ENCODE measurements at regions not wholly inside any gene's neighbourhood (a gene's known extent, or its start where the extent isn't known, plus 50 kb on each side); places are given as distances from the start of the nearest gene placed in this dataset.

GRCh38 chr2:6723865-6724604, 141.7 kb downstream of the CMPK2 start:
- Histone ChIP-seq H3K9me3 (ENCODE audit: low read length) (no peaks in the 10 kb centered on the region), H2AFZ (ENCODE audit: low read depth, low read length) (no peak overlapping the region), H3K4me2 (ENCODE audit: low read length) (no peak overlapping the region), H3K9me2 (ENCODE audit: insufficient read depth, low read length) (no peaks in the 10 kb centered on the region), H4K20me1 (ENCODE audit: insufficient read depth) (no peaks in the 10 kb centered on the region), H3K9ac (ENCODE audit: low read length) (no peak overlapping the region), H3F3A (ENCODE audit: insufficient read depth, low read length, poor library complexity, severe bottlenecking) (no peaks in the 10 kb centered on the region), H3K27ac (ENCODE audit: low read length) (no peak overlapping the region), H3K4me3 (ENCODE audit: low read length) (no peak overlapping the region), H3K27me3 (ENCODE audit: insufficient read depth, low read depth, low read length) (no peaks in the 10 kb centered on the region), H3K36me3 (ENCODE audit: insufficient read depth, low read length) (no peaks in the 10 kb centered on the region), H3K79me2 (replicated peaks; ENCODE audit: insufficient read depth, low read length) (no peaks in the 10 kb centered on the region)
- no peak for TF ChIP-seq REST (IDR thresholded peaks at IDR 0.05; ENCODE audit: borderline replicate concordance)
- peak; percentile 13 for TF ChIP-seq RAD21 (conservative IDR thresholded peaks at IDR 0.05)
- no peak for TF ChIP-seq EZH2 (IDR thresholded peaks at IDR 0.05; ENCODE audit: borderline replicate concordance, insufficient read depth, low read length, poor library complexity, severe bottlenecking)
- TF ChIP-seq EP300 (conservative IDR thresholded peaks at IDR 0.05; ENCODE audit: poor library complexity, severe bottlenecking), result peak; percentile 96
- peak; percentile 14 for TF ChIP-seq SMC3 (conservative IDR thresholded peaks at IDR 0.05; ENCODE audit: poor library complexity)
- peak; percentile 85 for TF ChIP-seq POLR2AphosphoS5 (IDR thresholded peaks at IDR 0.05)

- Histone ChIP-seq H3F3A (ENCODE audit: insufficient read depth, low read length, poor library complexity, severe bottlenecking) (no peaks in the 10 kb centered on the region), H2AFZ (ENCODE audit: low read depth, low read length) (no peak overlapping the region), H3K79me2 (replicated peaks; ENCODE audit: insufficient read depth, low read length) (no peaks in the 10 kb centered on the region), H3K9me2 (ENCODE audit: insufficient read depth, low read length) (no peaks in the 10 kb centered on the region), H4K20me1 (ENCODE audit: insufficient read depth) (no peaks in the 10 kb centered on the region), H3K4me3 (ENCODE audit: low read length) (no peak overlapping the region), H3K9me3 (ENCODE audit: low read length) (no peaks in the 10 kb centered on the region), H3K9ac (ENCODE audit: low read length) (no peak overlapping the region), H3K27me3 (ENCODE audit: insufficient read depth, low read depth, low read length) (no peaks in the 10 kb centered on the region), H3K4me2 (ENCODE audit: low read length) (no peak overlapping the region), H3K27ac (ENCODE audit: low read length) (no peak overlapping the region), H3K36me3 (ENCODE audit: insufficient read depth, low read length) (no peaks in the 10 kb centered on the region)
- TF ChIP-seq REST (IDR thresholded peaks at IDR 0.05; ENCODE audit: borderline replicate concordance) (no peak), POLR2AphosphoS5 (IDR thresholded peaks at IDR 0.05) (no peak), EZH2 (IDR thresholded peaks at IDR 0.05; ENCODE audit: borderline replicate concordance, insufficient read depth, low read length, poor library complexity, severe bottlenecking) (no peak), CTCF (IDR thresholded peaks at IDR 0.05; ENCODE audit: poor library complexity, severe bottlenecking) (no peak), RAD21 (conservative IDR thresholded peaks at IDR 0.05) (no peak), EP300 (conservative IDR thresholded peaks at IDR 0.05; ENCODE audit: poor library complexity, severe bottlenecking) (no peak), TAF1 (IDR thresholded peaks at IDR 0.05; ENCODE audit: low read depth) (no peak), SMC3 (conservative IDR thresholded peaks at IDR 0.05; ENCODE audit: poor library complexity) (no peak), MXI1 (conservative IDR thresholded peaks at IDR 0.05; ENCODE audit: poor library complexity, severe bottlenecking) (no peak)
Measured at GRCh38 chr2:6724605-6725140, 141.0 kb downstream of the CMPK2 start.

All from neural cell (in vitro differentiated cells).